Hematopoietic multipotent progenitor cell treated with erythropoietin and hydrocortisone succinate and interleukin-3 and kit ligand, for 15 days (in vitro differentiated cells): ENCODE measurements at regions not wholly inside any gene's neighbourhood (a gene's known extent, or its start where the extent isn't known, plus 50 kb on each side); places are given as distances from the start of the nearest gene placed in this dataset.
"Not testable (repeated sequence)": the region's sequence is repeated elsewhere in the genome, so short reads cannot be mapped to it uniquely, and the experiment has no call there.

Experiments used
- DNase-seq: peaks from one replicate; pipeline ENCODE4 v3.0.0-alpha.2; 2015; ENCODE audit warnings: low spot score

GRCh38 chrX:40853004-40853815 is 117.9 kb upstream of the MED14 start:
- DNase-seq, result no peak

GRCh38 chrX:40853816-40854123 is 118.4 kb upstream of the MED14 start:
- DNase-seq, result no peak

- DNase-seq, result no peak
Measured at GRCh38 chrX:40854242-40854641, 118.9 kb upstream of the MED14 start.

GRCh38 chrX:40855411-40855810 is 120.1 kb upstream of the MED14 start:
- no peak for DNase-seq

GRCh38 chrX:40855932-40856515 is 120.7 kb upstream of the MED14 start:
- no peak for DNase-seq

GRCh38 chrX:40861952-40862554 is 126.7 kb upstream of the MED14 start:
- not testable (repeated sequence) for DNase-seq

- not testable (repeated sequence) for DNase-seq
Measured at GRCh38 chrX:40863260-40863659, 127.9 kb upstream of the MED14 start.

GRCh38 chrX:40863671-40864070 is 128.3 kb upstream of the MED14 start:
- DNase-seq, result no peak

- DNase-seq, result no peak
Measured at GRCh38 chrX:40864972-40865371, 129.6 kb upstream of the MED14 start.

GRCh38 chrX:40866893-40867292 is 131.6 kb upstream of the MED14 start:
- DNase-seq, result no peak

- no peak for DNase-seq
Measured at GRCh38 chrX:40867352-40867751, 132.0 kb upstream of the MED14 start.

- DNase-seq, result no peak
Measured at GRCh38 chrX:40868868-40869267, 133.5 kb upstream of the MED14 start.

GRCh38 chrX:40870982-40871381 is 135.6 kb upstream of the MED14 start:
- not testable (repeated sequence) for DNase-seq

GRCh38 chrX:40871385-40872082 is 136.2 kb upstream of the MED14 start:
- no peak for DNase-seq

GRCh38 chrX:40872351-40872750 is 137.0 kb upstream of the MED14 start:
- DNase-seq, result no peak

- no peak for DNase-seq
Measured at GRCh38 chrX:40875476-40875875, 140.1 kb upstream of the MED14 start.

GRCh38 chrX:40877887-40878286 is 142.5 kb upstream of the MED14 start:
- peak; percentile 43 for DNase-seq

- DNase-seq, result no peak
Measured at GRCh38 chrX:40878766-40879165, 143.4 kb upstream of the MED14 start.

GRCh38 chrX:40879172-40879571 is 143.8 kb upstream of the MED14 start:
- DNase-seq, result not testable (repeated sequence)

- DNase-seq, result no peak
Measured at GRCh38 chrX:40880712-40881111, 145.4 kb upstream of the MED14 start.

- no peak for DNase-seq
Measured at GRCh38 chrX:40883021-40883619, 147.8 kb upstream of the MED14 start.

GRCh38 chrX:40885989-40886388 is 150.6 kb upstream of the MED14 start:
- DNase-seq, result no peak
